Vagina (tissue), 2 donors: ENCODE measurements at regions not wholly inside any gene's neighbourhood (a gene's known extent, or its start where the extent isn't known, plus 50 kb on each side); places are given as distances from the start of the nearest gene placed in this dataset. TPM values are rescaled to one million over a fixed set of nuclear protein-coding genes. Genes with fewer than 3 reads are reported as not detected.

Experiments used
- DNase-seq, 2 donors: peaks; one replicate each; pipeline ENCODE4 v3.0.0-alpha.2; 2017; ENCODE audit errors: extremely low spot score in 2 of 2
- H3K27ac ChIP-seq: fragments of 200-600 bp; sonication (generic); one replicate; pipeline ENCODE4 v1.5.1; 2019
- H3K27me3 ChIP-seq: fragments of 200-600 bp; sonication (generic); one replicate; pipeline ENCODE4 v1.5.1; 2019
- H3K36me3 ChIP-seq, 2 donors: fragments of 200-600 bp; sonication (generic); one replicate each; pipeline ENCODE4 v1.5.1; 2017 to 2019
- H3K4me1 ChIP-seq: fragments of 200-600 bp; sonication (generic); one replicate; pipeline ENCODE4 v1.5.1; 2019
- H3K4me3 ChIP-seq, 2 donors: fragments of 200-600 bp; sonication (generic); 1 replicate in 1 of 2; 2 replicates in 1 of 2; pipeline ENCODE4 v1.5.1; 2016 to 2019
- H3K9me3 ChIP-seq: fragments of 200-600 bp; sonication (generic); one replicate; pipeline ENCODE4 v1.5.1; 2019
- CTCF ChIP-seq, 3 experiments: fragments of 450-650 bp in 2 of 3; fragments of 200-600 bp in 1 of 3; sonication (generic) in 1 of 3; IDR thresholded peaks; one replicate each; pipeline ENCODE4 v1.5.1; 2017 to 2019; ENCODE audit warnings: antibody characterized with exemption in 3 of 3, mild to moderate bottlenecking in 2 of 3, moderate library complexity in 2 of 3
- POLR2A ChIP-seq, 2 donors: fragments of 450-650 bp; IDR thresholded peaks; one replicate each; pipeline ENCODE4 v1.6.1; 2017; ENCODE audit warnings: antibody characterized with exemption in 2 of 2, mild to moderate bottlenecking in 2 of 2, moderate library complexity in 2 of 2
- POLR2AphosphoS5 ChIP-seq, 2 donors: sonication (generic); formaldehyde crosslinking; IDR thresholded peaks; one replicate each; pipeline ENCODE4 v1.9.0; 2017; ENCODE audit warnings: antibody characterized with exemption in 2 of 2, mild to moderate bottlenecking in 2 of 2, low read depth in 1 of 2; ENCODE audit not compliant: insufficient read depth in 1 of 2
- intact Hi-C: fragments of 100-400 bp; cut with DNase I; formaldehyde crosslinking; loops from one replicate; pipeline ENCODE4 v1.15.1; 2023
- small RNA-seq: library from RNA; depleted of rRNA; stranded (forward); fragments of <200 nt; gene quantifications from one replicate; pipeline ENCODE3, GENCODE V24; 2016

GRCh38 chr20:43781215-43781614, 54.4 kb upstream of the GTSF1L start:
- no peak for TF ChIP-seq CTCF (IDR thresholded peaks at IDR 0.05)
- no peak for TF ChIP-seq POLR2AphosphoS5 (IDR thresholded peaks at IDR 0.05; ENCODE audit: insufficient read depth in 1 of 2, low read depth in 1 of 2)
- TF ChIP-seq POLR2A (IDR thresholded peaks at IDR 0.05) = no peak
- H3K4me1 ChIP-seq = no peaks in the 10 kb centered on the region
- no peaks in the 10 kb centered on the region for H3K36me3 ChIP-seq
- peaks cover 6% of the 10 kb centered on the region for H3K9me3 ChIP-seq
- H3K27me3 ChIP-seq = no peaks in the 10 kb centered on the region
- peak in 1 of 2 donors; percentile 18 for DNase-seq
- intact Hi-C loops = no loop called here
- no peak overlapping the region for H3K4me3 ChIP-seq
- H3K27ac ChIP-seq = no peak overlapping the region

- no peak for DNase-seq
- Histone ChIP-seq H3K4me1 (no peaks in the 10 kb centered on the region), H3K27ac (no peak overlapping the region), H3K9me3 (peaks cover 6% of the 10 kb centered on the region), H3K27me3 (no peaks in the 10 kb centered on the region), H3K36me3 (no peaks in the 10 kb centered on the region), H3K4me3 (no peak overlapping the region)
- TF ChIP-seq POLR2AphosphoS5 (IDR thresholded peaks at IDR 0.05; ENCODE audit: insufficient read depth in 1 of 2, low read depth in 1 of 2) (no peak), POLR2A (IDR thresholded peaks at IDR 0.05) (no peak), CTCF (IDR thresholded peaks at IDR 0.05) (no peak)
- intact Hi-C loops = no loop called here
Measured at GRCh38 chr20:43778375-43778774, 51.6 kb upstream of the GTSF1L start.

- H3K9me3 ChIP-seq = peaks cover 6% of the 10 kb centered on the region
- no peaks in the 10 kb centered on the region for H3K36me3 ChIP-seq
- TF ChIP-seq POLR2A (IDR thresholded peaks at IDR 0.05) = no peak
- no peak for TF ChIP-seq POLR2AphosphoS5 (IDR thresholded peaks at IDR 0.05; ENCODE audit: insufficient read depth in 1 of 2, low read depth in 1 of 2)
- no peak for TF ChIP-seq CTCF (IDR thresholded peaks at IDR 0.05)
- no peaks in the 10 kb centered on the region for H3K27me3 ChIP-seq
- H3K27ac ChIP-seq = no peak overlapping the region
- intact Hi-C loops = no loop called here
- H3K4me1 ChIP-seq = no peaks in the 10 kb centered on the region
- no peak overlapping the region for H3K4me3 ChIP-seq
- DNase-seq = no peak
Measured at GRCh38 chr20:43776691-43777090, 49.9 kb upstream of the GTSF1L start.

Small RNA genes lying in the stretch of these regions (small RNA-seq; reads per million reads assigned to genes)
- not detected for gene RNU6-639P
